NB4 (cell line): ENCODE measurements at regions not wholly inside any gene's neighbourhood (a gene's known extent, or its start where the extent isn't known, plus 50 kb on each side); places are given as distances from the start of the nearest gene placed in this dataset.

Experiments
- DNase-seq: peaks from one replicate; pipeline ENCODE4 v3.0.0; 2010; ENCODE audit warnings: low read depth
- H3K4me3 ChIP-seq: one replicate; pipeline ENCODE4 v1.5.1; 2011; ENCODE audit warnings: mild to moderate bottlenecking, low read depth, low read length, moderate library complexity
- CTCF ChIP-seq: IDR thresholded peaks from one replicate; pipeline ENCODE4 v1.5.1; 2012; ENCODE audit warnings: low read depth, low read length
- MYC ChIP-seq: IDR thresholded peaks from 2 replicates; pipeline ENCODE4 v1.6.1; 2011; ENCODE audit warnings: low read depth, low read length
- POLR2A ChIP-seq: IDR thresholded peaks from 2 replicates; pipeline ENCODE4 v1.6.1; 2011; ENCODE audit warnings: mild to moderate bottlenecking; ENCODE audit not compliant: insufficient read length; ENCODE audit errors: extremely low read depth
- TF ChIP-seq, protein P1 (sequence below): IDR thresholded peaks from 2 replicates; pipeline ENCODE4 v1.6.1; 2011; ENCODE audit warnings: low read depth, low read length

DNA sequence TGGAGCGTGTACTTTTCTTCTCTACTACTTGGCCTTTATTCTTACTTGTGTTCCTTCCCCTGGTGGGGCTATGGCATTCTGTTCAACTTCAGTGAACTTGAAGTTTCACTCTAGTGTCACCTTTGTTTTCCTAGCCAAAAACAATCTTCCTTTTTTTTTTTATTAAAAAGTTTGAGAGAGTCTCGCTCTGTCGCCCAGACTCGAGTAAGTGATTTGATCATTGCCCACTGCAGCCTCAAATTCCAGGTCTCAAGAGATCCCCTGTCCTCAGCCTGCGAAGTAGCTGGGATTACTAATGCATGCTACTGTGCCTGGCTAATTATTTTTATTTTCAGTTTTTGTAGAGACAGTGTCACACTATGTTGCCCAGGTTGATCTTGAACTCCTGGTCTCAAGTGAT is 124.8 kb downstream of the SST start:
- TF ChIP-seq, protein P1, sequence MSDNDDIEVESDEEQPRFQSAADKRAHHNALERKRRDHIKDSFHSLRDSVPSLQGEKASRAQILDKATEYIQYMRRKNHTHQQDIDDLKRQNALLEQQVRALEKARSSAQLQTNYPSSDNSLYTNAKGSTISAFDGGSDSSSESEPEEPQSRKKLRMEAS, result no peak
- TF ChIP-seq POLR2A (no peak), MYC (no peak), CTCF (no peak)
- no peak for DNase-seq
- H3K4me3 ChIP-seq, result no peak overlapping the region

DNA sequence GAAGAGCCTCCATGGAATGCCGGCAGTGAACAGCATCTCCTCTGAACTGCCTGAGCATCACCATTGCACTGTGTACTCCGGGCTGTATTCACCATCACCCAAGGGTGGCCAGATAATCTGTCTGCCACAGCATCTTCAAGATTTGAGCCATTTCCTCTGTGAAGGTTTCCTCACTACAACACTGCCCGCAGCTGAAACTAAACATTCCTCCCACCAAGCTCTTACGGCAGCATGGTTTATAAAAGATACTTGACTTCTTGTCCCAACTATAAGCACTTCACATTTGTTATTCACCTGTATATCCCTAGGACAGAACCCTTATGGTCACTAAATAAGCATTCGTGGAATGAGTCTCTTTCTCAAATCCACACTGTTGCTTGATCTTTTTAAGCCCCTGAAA is 125.9 kb downstream of the SST start:
- TF ChIP-seq MYC, result no peak
- TF ChIP-seq POLR2A, result no peak
- TF ChIP-seq, protein P1, result no peak
- TF ChIP-seq CTCF, result no peak

GRCh38 chr3:187540847-187541246 is 129.3 kb downstream of the SST start:
- DNase-seq, result no peak
- H3K4me3 ChIP-seq, result no peak overlapping the region
- TF ChIP-seq, protein P1, result no peak
- TF ChIP-seq POLR2A, result no peak
- TF ChIP-seq CTCF, result no peak

More for the DNA sequence above, 125.9 kb downstream of the SST start:
- no peak overlapping the region for H3K4me3 ChIP-seq
- DNase-seq, result no peak

GRCh38 chr3:187536185-187536584 is 134.0 kb downstream of the SST start:
- DNase-seq, result no peak
- H3K4me3 ChIP-seq, result no peak overlapping the region
- TF ChIP-seq CTCF (no peak), MYC (no peak), POLR2A (no peak)
- TF ChIP-seq, protein P1, result no peak

DNA sequence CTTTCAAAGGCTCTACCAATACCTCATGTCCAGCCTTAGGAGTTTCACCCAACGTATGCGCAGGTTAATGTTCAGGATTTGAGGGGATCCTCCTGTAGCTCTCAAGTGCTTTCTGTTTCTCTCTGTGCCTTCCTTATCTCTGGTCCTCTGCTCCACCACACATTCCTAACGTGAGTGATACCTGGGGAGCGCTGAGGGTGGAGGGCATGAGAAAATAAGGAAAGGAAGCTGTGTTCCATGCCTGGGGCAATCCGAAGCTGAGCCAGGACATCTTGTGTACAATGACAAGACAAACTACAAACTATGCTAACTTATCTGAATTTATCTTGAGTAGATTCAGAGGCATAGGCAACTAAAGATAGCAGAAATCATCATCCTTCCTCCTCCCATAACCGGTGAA is 136.4 kb downstream of the SST start:
- TF ChIP-seq, protein P1, result no peak
- TF ChIP-seq POLR2A (no peak), CTCF (no peak), MYC (no peak)
- no peak for DNase-seq
- H3K4me3 ChIP-seq, result no peak overlapping the region

- no peak overlapping the region for H3K4me3 ChIP-seq
- TF ChIP-seq POLR2A (no peak), MYC (no peak), CTCF (no peak)
- TF ChIP-seq, protein P1, result no peak
- no peak for DNase-seq
These were observed 138.4 kb downstream of the SST start for GRCh38 chr3:187531831-187532230.
